ENCODE measurements at regions not wholly inside any gene's neighbourhood (a gene's known extent, or its start where the extent isn't known, plus 50 kb on each side); places are given as distances from the start of the nearest gene placed in this dataset.
"Not testable (repeated sequence)": the region's sequence is repeated elsewhere in the genome, so short reads cannot be mapped to it uniquely, and the experiment has no call there.

DNA sequence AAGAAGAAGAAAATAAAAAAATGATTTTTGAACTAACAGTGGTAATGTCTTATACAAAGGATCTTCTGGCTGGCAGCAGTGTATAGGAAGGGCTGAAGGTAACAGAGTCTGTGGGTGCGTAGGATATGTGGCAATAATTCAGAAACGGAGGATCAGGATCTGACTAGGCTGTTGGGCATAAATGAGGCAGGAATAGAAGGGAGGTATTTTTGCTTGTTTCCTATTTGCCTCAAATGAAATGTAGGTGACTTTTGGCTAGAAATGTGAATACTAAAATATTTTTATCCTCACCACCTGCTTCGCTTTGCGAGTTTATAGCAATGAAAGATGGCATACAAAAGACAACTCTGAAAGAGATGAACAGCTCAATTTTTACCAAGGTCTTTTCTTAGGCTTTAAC lies 1086.1 kb upstream of the CELF4 start:
- no peak for DNase-seq (ENCODE audit: low read depth)

DNA sequence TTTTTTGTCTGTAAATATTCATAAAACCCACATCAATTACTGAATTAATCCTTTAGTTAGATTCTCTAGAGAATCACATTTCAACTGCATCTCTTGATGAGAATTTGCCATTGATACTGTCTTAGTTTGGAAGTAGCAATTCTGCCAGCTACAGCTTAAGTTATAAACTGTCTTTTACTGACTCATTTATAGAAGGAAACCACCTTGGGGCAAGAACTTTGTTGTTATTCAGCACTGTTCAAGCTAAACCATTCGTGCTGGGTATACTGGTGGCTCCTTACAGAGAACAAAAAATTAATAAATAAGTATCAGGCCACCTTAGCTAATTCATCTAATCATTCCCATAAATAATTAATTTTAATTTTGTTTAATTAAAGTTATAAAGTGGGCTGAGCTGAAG lies 1082.6 kb upstream of the CELF4 start:
- DNase-seq (ENCODE audit: low read depth): no peak

DNA sequence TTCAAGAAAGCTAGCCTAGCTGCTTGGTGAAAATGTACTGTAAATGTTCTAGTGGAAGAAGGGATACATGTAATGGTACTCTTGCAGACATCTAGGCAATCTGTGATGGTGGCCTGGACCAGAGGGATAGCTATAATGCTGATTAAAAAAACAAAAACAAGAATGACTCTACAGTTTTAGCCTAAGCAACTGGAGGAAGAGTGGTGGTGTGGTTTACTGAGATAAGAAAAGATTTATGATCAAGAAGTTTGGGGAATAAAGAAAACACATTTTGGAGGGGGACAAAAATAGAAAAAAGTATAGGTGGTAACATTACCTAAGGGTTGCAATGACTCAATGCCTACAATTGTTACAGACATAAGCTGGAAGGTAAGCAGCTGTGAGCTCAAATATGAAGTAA lies 1080.7 kb upstream of the CELF4 start:
- DNase-seq (ENCODE audit: low read depth): peak; percentile 4

DNA sequence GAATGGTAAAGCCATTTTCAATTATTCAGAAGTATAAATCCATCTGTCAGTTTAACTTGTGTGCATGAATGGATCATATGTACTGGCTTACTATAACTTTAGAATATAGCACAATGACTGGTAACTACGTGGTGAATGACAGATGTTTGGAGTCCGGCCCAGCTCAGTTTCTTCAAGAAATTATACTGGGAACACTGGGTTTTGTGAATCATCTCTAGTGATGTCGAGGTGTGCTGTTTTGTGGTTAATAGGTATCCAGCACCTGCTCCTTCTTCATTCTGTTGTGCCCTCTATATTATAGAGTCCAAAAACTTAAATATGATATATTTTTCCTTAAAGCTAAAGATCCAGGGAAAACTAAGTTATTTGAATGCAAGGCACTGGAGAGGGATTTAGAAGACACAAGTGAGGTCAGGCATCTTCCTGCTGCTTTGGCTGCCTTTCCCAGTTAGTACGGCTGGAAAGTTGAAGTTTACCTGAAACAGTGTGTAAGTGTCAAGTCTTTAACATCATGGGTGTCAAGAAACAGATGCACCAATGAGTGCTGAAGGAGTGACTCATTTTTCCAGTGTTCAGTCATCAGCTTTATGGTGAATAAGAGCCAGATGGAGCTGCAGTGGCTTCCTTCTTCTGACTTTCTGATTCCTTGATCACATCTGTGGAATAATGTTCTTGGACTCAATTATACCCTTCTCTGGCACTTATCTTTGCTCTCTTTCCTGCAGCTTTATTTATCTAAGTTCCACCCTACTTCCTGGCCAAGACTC lies 1079.5 kb upstream of the CELF4 start:
- no peak for DNase-seq (ENCODE audit: low read depth)

DNA sequence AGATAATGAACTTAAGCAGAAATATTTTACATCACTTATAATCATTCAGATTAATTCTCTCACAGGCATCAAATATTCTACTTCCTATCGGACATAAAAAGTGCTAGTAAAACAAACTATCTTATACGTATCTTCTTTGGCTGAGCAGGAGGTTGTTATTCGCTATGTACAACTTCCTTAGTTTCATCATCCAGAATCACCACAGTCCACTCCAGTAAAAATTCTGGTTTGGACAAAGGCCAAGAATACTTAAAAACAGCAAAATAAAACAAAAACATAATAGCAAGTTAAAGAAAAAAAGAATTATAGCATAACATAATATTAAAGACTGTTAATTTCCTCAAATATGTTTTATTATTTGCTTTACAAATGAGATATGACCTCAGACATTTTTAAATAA lies 1077.1 kb upstream of the CELF4 start:
- no peak for DNase-seq (ENCODE audit: low read depth)

DNA sequence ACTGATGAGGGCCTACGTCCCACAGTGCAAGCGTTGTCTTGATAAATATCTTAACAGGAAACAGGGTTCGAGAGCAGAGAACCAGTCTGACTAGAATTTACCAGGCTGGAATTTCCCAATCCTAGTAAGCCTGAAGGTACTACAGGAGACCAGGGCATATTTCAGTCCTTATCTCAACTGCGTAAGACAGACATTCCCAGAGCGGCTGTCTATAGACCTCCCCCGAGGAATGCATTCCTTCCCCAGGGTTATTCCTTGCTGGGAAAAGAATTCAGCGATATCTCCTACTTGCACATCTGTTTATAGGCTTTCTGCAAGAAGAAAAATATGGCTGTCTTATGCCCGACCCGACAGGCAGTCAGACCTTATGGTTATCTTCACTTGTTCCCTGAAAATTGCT lies 1074.1 kb upstream of the CELF4 start:
- DNase-seq (ENCODE audit: low read depth): not testable (repeated sequence)

DNA sequence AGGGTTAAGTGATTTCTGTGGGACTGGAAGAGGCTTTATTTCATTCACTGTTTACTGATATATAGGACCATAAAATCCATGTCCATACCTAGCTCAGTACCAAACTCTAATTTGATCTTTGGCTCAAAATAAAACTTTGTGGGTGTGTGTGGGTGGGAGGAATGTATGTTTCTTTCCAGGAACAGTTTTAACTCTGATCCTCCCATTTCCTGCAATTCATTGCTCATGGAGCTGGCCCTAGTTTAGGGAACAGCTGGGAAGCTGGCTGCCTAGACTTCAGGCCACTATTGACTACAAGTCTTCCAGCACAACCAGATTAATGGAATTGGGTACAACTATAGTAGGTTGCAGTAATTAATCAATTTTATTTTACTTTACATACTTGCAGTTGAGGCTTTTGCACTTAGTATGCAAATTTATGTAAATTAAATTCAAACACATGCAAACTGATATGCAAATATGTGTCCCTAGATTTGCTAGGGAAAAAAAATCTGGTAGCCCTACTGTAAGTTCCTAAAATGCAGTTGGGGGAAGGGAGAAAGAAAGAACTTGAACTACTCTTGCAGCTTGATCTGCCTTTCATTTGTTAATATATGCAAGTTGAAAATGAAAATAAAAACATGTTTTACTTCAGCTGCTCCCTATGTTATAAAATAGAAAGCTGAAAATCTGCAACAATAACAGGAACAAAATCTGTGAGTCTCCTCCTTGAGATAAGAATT lies 1070.3 kb upstream of the CELF4 start:
- DNase-seq (ENCODE audit: low read depth): no peak

DNA sequence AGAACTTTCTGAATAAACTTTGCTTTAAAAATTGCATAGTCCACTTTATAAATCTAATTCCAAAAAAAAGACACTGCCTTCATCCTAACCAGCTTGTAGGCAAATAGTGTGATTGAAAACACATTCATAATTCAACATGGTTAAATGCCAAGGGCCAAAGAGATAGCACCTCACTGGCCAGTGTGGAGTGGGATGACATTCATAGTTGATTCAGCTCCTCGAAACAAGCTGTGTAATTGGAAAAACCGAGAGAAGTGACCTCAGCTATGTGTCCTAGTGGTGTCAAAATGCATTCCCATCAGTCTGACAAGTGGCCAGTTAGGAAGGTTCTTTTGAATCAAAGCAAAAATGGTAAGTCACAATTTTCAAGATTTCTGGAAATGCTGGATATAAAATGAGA lies 1068.5 kb upstream of the CELF4 start:
- DNase-seq (ENCODE audit: low read depth): no peak

DNA sequence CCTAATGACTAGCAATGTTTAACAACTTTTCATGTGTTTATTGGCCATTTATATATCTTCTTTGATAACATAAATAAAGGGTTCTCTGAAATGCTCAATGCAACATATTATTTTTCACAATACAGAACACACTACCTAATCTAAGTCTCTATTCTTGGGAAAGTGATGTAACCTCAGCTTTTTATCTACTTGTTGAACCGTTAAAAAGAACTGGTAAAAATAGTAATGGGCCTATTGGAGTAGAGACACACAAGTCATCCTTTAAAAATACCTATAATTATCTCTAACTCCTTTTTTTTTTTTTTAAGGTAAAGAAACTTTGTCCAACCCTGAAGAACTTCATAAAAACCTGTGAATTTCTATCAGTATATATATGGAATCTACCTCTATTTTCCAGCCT lies 1067.7 kb upstream of the CELF4 start:
- DNase-seq (ENCODE audit: low read depth): no peak

DNA sequence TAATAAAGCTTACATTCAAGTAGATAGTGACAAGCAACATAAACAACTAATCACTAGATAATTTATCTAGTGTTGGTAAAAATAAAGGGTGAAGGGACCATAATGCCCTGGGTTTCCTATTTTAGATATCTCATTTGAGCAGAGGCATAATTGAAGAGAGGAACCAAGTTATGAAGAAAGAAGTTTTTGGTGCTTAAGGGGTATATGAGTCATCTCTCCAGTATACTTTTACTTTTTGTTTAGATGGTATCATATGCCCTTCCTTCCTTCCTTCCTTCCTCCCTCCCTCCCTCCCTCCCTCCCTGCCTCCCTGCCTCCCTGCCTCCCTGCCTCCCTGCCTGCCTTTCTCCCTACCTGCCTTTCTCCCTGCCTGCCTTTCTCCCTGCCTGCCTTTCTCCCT lies 1053.5 kb upstream of the CELF4 start:
- DNase-seq (ENCODE audit: low read depth): no peak

DNA sequence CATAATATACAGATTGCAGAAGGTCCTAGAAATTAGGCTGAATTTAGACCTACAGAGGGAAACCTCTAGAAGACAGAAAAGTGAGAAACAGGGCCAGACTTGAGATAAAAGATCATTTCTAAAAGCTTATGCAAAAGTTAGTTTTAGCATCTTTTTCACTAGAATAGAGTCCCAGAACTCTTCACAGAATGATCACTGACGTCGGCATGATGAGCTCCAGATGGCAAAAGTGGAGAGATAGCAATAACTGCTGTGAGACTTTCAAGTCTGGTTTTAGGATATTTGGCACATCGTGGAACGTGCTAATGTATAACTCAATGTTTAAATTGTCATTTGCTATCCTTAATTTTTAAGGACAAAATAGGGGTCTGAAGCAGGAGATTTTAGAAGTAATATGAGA lies 1050.7 kb upstream of the CELF4 start:
- DNase-seq (ENCODE audit: low read depth): no peak

DNA sequence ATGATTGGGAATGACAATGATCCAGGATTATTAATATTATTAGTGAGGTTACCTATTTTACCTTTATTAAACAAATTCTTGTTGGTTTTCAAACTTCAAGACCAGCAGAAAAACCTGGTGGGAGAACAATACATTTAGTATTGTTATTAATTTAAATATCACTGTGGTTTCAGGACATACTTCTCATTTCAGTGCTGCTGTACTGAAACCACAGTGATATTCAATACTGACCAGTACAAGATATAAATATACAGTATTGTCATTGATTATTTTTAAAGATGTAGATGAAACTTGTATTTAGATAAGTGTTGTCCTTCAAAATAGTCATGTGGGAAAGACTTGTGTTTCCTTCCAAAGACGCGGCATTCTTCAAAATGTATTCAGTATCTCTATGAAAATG lies 1047.3 kb upstream of the CELF4 start:
- no peak for DNase-seq (ENCODE audit: low read depth)

DNA sequence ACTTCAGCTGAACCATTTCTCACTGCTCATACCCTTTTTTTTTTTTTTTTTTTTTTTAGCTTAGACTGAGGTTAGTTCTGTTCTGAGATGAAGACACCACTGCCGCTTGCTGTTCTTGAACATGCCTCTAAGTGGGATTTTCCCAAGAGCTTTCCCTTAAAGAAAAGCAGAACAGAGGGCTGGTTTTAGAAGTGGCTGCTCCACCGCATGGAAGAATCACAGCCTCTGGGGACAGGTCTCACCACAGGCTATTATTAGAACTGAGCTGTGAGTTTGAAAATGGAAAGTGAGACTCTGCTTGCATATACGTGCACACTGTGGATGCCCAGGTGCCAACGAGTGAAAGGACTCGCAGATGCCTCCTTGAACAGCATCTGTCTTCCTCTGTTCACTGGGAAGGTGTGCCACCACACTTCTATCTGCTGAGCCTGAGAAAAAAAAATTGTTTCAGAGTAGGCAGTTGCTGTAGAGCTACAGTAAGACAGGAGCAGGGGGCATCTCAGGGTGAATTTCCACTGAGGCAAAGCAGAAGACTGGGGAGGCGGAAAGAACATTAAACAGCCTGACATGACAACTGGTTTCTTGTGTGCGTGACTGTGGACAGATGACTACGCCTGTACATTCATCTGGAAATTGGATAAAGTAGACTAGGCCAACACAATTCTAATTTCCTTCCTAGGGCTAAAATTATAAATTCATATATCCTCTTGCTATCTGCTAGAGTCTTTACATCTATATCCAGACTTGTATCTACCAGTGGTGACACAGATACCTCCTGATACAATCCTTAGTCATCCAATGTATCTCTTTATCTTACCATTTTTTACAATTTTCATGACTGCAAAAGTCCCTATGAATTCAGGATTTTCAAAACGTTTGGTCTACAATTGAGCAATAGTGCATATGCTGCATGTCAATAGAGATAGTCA lies 1045.7 kb upstream of the CELF4 start:
- DNase-seq (ENCODE audit: low read depth): no peak

DNA sequence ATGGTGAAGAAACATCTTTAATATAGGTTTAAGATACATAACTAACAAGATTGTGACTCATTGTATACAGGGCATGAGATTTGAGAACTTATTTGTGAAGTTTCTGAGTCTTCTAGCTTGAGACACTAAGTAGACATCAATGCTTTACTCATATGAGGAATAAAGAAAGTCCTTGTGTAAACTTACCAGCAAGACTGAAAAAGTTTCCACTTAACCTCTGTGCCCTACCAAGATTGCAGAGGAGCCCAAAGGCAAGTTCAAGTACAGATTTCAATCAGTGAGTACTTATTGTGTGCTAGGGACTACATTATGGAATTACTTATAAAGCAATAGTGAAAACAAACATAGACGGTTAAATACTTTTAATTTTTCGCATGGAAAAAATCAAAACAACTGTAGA lies 1041.2 kb upstream of the CELF4 start:
- DNase-seq (ENCODE audit: low read depth): no peak

DNA sequence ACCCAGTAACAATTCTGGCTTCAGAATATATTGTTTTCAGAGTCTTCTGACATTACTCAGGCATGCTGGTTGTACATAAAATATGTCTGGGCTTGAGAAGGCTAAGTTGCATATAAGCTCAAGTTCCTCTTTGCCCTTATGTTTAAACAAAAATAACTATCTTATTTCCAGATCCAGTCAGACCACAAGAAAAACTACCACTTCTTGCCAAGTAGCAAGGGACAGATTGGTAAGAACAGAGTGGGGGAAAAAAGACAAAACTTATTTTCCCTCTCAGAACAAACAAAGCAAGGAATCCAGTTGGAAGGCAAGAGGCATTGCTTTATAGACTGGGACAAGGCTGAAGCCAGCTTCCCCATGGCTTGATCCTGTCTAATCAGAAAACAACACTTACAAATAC lies 1036.7 kb upstream of the CELF4 start:
- DNase-seq (ENCODE audit: low read depth): no peak

DNA sequence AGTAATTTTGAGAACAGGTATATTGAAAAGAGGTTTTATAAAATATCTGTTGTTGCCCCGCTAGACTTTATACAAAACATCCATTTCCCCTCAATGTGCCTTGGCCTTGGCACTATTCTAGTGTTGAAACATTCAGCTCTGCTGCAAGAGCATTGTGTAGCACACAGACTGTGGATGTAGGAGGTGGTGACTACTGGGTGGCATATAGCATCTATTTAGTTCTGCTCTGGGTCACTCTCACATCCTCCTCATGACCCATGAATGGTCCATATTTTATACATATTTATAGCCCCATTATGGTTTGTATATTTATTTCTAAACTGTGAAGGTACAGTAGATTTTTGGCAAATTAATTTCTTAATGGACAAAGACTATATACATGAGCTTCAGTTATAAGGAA lies 1022.0 kb upstream of the CELF4 start:
- no peak for DNase-seq (ENCODE audit: low read depth)

DNA sequence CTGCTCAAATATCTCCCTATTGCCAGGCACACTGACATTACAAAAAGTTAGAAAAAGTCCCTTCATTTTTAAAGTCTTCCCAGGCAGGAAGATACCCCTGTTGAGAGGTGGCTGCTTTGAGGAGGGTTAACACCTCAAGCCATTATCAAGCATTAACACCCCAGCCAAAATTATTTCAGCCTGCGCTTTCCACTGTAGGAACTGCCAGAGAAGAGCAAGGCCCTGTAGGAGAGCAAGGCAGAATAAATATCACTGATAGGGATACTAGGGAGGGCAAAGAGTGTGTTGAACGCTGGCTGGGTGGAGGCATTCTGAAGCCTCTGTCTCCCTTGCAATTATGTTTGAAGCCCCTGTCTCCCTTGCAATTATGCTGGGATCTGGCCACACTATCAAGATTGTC lies 1020.7 kb upstream of the CELF4 start:
- DNase-seq (ENCODE audit: low read depth): no peak

DNA sequence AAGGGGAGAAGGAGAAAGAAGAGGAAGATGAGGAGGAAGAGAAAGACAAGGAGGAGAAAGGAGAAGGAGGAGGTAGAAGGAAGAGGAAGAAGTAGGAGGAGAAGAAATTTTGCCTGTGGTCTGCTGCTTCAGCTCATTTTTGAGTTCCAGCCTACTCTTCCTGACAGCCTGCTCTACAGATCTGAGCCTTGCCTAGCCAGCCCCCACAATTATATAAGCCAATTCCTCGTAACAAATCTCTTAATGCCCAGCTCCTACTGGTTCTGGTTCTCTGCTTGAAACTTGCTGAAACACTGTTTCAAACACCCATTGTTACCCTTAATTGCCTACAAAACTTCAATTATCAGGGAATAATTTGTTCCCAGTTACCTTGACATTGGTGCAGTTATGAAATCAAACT lies 1014.2 kb upstream of the CELF4 start:
- no peak for DNase-seq (ENCODE audit: low read depth)

DNA sequence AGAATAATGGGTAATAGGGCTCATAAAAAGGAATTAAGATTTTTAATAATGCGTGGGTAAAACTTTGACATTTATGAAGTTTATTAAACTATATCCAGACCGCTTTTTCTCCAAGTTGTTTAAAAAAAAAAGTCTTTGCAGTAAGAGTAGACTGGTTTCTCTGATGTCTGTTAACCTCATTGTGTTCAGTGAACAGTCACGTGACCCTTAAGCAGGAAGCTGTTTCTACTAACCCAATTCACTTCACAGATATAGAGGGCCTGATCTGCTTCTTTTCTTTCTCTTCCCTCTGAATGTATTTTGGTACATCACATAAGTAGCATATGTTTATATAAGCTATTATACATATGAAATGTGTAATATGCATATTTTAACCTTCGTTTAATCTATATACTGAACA lies 1011.3 kb upstream of the CELF4 start:
- DNase-seq (ENCODE audit: low read depth): no peak

DNA sequence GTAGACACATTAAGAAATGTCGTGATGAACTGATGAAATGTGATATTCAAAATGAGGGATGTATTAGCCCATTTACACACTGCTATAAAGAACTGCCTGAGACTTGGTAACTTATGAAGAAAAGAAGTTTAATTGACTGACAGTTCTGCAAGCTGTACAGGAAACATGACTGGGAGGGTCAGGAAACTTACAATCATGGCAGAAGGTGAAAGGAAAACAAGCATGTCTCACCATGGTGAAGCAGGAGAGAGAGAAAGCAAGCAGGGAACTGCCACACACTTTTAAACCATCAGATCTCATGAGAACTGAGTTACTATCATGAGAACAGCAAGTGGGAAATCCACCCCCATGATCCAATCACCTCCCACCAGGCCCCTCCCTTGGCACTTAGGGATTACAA lies 1010.8 kb upstream of the CELF4 start:
- DNase-seq (ENCODE audit: low read depth): no peak

DNA sequence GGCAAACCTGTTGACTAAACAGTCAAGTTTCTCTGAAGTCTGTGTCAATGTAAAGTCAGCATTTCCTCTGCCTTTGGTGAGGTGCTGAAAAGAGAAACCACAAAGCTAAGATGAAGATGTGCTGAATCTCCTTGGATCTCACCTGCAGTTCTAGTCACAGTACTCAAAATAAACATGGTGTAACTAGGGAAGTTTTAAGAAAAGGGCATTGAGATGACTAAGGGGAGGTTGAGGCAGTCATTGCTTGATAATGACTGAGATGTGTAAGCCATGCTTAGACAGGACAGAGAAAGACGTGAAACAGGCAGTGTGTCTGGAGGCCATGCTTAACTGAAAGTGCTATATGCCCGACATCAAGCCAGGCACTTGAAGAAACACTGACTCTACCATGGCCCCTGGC lies 1010.0 kb upstream of the CELF4 start:
- DNase-seq (ENCODE audit: low read depth): no peak

DNA sequence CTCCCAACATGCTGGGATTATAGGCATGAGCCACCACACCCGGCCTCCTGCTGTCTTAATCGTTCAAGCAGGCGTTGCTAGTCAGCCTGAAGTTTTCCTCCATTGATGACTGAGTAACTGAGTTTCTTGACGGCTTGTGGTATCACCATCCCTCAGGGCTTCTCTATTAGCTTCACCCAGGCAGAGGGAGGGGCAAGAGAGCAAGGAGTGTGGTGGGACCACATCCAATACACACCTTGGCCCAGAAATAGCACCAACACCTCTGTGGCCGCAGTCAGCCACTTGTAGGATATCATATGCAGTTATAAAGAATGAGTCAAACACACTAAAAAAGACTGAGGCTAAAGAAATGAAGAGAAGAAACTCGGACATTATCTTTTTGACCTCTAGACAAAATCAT lies 1009.4 kb upstream of the CELF4 start:
- DNase-seq (ENCODE audit: low read depth): no peak

DNA sequence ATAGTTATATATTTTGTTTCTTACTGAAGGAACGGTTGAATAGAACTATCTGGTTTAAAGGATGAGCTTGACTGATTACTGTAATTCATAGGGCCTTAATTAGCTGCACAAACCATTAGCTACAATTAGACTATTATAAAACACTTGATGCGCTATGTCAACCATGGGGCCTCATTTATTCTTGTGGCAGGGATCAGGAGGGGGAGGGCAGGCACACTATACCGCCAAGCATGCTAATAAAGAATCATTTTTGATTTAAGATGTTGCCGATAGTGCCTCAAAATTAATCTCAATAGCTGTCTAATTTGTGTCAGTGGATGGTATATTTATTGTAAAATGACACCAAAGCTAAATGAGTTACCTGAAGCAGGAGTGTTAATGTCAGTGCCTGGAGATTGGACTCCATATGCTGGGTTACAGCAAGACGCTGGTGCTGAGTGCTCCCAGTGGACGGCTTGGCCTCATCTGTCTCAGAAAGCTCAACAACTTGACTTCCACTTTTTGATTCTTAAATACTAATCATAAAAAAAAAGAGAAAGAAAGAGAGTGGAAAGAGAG lies 1007.0 kb upstream of the CELF4 start:
- no peak for DNase-seq (ENCODE audit: low read depth)
